ENCODE measurements at regions not wholly inside any gene's neighbourhood (a gene's known extent, or its start where the extent isn't known, plus 50 kb on each side); places are given as distances from the start of the nearest gene placed in this dataset.
"Not testable (repeated sequence)": the region's sequence is repeated elsewhere in the genome, so short reads cannot be mapped to it uniquely, and the experiment has no call there.

- not testable (repeated sequence) for H3K4me3 Mint-ChIP-seq, H3K27me3 Mint-ChIP-seq, H3K36me3 Mint-ChIP-seq, H3K9me3 Mint-ChIP-seq, H3K4me1 Mint-ChIP-seq, ATAC-seq, H3K27ac Mint-ChIP-seq
Measured at GRCh38 chr21:15640113-15640512, 89.7 kb upstream of the USP25 start.

DNA sequence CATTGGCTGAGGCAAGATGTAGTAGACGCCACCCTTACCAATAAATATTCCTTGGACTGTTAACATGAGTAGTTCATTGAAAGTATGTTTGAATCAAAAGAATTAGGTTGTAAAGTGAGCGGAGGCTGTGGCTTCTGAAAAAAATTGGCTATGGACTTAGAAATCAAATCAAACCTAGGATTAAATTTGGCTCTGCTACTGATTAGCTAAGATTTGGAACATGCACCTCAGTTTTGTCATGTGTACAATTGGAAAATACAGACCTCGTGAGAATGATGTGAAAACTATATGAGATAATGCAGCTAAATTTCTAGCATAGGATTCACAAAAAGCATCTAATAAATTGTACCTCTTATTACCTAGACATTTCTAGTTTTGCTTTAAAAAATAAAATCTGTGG lies 85.3 kb upstream of the USP25 start:
- Mint-ChIP-seq H3K36me3 (no peaks in the 10 kb centered on the region), H3K9me3 (no peaks in the 10 kb centered on the region), H3K4me1 (no peaks in the 10 kb centered on the region), H3K27ac (no peak overlapping the region), H3K4me3 (no peak overlapping the region), H3K27me3 (no peaks in the 10 kb centered on the region)
- ATAC-seq: no peak

- H3K4me3 Mint-ChIP-seq: no peak overlapping the region
- no peak overlapping the region for H3K27ac Mint-ChIP-seq
- H3K36me3 Mint-ChIP-seq: no peaks in the 10 kb centered on the region
- H3K9me3 Mint-ChIP-seq: no peaks in the 10 kb centered on the region
- no peaks in the 10 kb centered on the region for H3K27me3 Mint-ChIP-seq
- no peaks in the 10 kb centered on the region for H3K4me1 Mint-ChIP-seq
- no peak for ATAC-seq
Measured at GRCh38 chr21:15645830-15646229, 84.0 kb upstream of the USP25 start.

- Mint-ChIP-seq H3K4me1 (no peaks in the 10 kb centered on the region), H3K36me3 (no peaks in the 10 kb centered on the region), H3K27me3 (no peaks in the 10 kb centered on the region), H3K9me3 (no peaks in the 10 kb centered on the region), H3K4me3 (no peak overlapping the region), H3K27ac (no peak overlapping the region)
- ATAC-seq: no peak
Measured at GRCh38 chr21:15650735-15651134, 79.0 kb upstream of the USP25 start.

GRCh38 chr21:15651172-15651571 lies 78.6 kb upstream of the USP25 start:
- Mint-ChIP-seq H3K27me3 (no peaks in the 10 kb centered on the region), H3K9me3 (no peaks in the 10 kb centered on the region), H3K36me3 (no peaks in the 10 kb centered on the region), H3K4me1 (no peaks in the 10 kb centered on the region), H3K27ac (no peak overlapping the region), H3K4me3 (no peak overlapping the region)
- ATAC-seq: no peak

GRCh38 chr21:15653710-15654109 lies 76.1 kb upstream of the USP25 start:
- Mint-ChIP-seq H3K4me1 (no peaks in the 10 kb centered on the region), H3K27ac (no peak overlapping the region), H3K27me3 (peaks cover 9% of the 10 kb centered on the region), H3K4me3 (no peak overlapping the region), H3K36me3 (no peaks in the 10 kb centered on the region), H3K9me3 (no peaks in the 10 kb centered on the region)
- ATAC-seq: no peak

DNA sequence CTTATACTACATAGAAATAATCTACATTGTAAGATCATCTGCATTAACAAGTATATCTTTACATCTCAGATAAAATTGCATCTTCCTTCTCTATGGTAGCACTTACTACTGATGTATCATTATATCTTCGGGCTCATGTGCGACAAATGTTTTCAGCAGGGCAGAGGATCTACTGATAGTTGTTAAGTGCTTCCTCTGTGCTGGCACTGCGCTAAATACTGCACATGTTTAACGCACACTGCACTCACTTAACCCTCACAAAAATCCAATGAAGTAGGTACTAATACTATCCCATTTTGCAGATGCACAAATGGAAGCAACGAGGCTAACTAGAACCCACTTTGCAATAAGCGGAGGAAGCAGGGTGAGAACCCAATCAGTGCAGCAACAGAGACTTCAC lies 75.6 kb upstream of the USP25 start:
- Mint-ChIP-seq H3K36me3 (no peaks in the 10 kb centered on the region), H3K4me3 (no peak overlapping the region), H3K4me1 (no peaks in the 10 kb centered on the region), H3K9me3 (no peaks in the 10 kb centered on the region), H3K27ac (no peak overlapping the region), H3K27me3 (peaks cover 9% of the 10 kb centered on the region)
- ATAC-seq: no peak

DNA sequence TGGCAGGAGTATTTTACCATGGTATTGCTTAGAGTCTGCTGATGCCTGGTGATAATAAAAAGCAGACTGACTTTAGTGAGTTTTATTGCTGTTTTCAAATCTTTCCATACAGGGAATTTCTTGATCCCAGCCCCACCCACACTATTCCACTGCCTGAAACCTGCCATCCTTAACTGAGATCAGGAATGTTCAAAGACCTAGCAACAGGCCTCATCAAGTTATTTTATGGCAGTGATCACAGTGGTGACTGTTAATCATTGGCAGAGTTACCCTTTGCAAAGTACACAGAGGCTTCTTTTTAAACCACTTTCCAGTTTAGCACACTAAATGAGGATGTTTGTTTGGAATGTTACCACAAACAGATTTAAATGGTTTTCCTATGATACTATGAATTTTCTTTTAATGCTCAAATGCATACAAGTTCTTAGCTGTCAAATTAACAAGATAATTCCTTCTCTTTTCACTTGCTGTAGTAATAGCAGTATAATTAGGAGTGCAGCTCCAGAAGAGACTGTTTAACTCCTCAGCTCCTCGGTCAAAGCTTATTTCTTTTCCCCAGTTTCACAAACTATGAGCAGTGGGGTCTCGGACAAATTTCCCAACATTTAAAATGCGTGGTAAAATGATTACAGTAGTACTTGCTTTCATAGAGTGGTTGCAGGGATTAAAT lies 69.9 kb upstream of the USP25 start:
- H3K27me3 Mint-ChIP-seq: peaks cover 9% of the 10 kb centered on the region
- no peak overlapping the region for H3K27ac Mint-ChIP-seq
- no peak overlapping the region for H3K4me3 Mint-ChIP-seq
- no peaks in the 10 kb centered on the region for H3K9me3 Mint-ChIP-seq
- no peaks in the 10 kb centered on the region for H3K36me3 Mint-ChIP-seq
- no peaks in the 10 kb centered on the region for H3K4me1 Mint-ChIP-seq
- ATAC-seq: no peak

GRCh38 chr21:15660423-15660804 lies 69.4 kb upstream of the USP25 start:
- Mint-ChIP-seq H3K4me1 (no peaks in the 10 kb centered on the region), H3K4me3 (no peak overlapping the region), H3K36me3 (no peaks in the 10 kb centered on the region), H3K9me3 (no peaks in the 10 kb centered on the region), H3K27me3 (peaks cover 9% of the 10 kb centered on the region), H3K27ac (no peak overlapping the region)
- no peak for ATAC-seq

- Mint-ChIP-seq H3K9me3 (no peaks in the 10 kb centered on the region), H3K27me3 (peaks cover 8% of the 10 kb centered on the region), H3K27ac (no peak overlapping the region), H3K36me3 (no peaks in the 10 kb centered on the region), H3K4me1 (no peaks in the 10 kb centered on the region), H3K4me3 (no peak overlapping the region)
- no peak for ATAC-seq
Measured at GRCh38 chr21:15667010-15667409, 62.8 kb upstream of the USP25 start.

DNA sequence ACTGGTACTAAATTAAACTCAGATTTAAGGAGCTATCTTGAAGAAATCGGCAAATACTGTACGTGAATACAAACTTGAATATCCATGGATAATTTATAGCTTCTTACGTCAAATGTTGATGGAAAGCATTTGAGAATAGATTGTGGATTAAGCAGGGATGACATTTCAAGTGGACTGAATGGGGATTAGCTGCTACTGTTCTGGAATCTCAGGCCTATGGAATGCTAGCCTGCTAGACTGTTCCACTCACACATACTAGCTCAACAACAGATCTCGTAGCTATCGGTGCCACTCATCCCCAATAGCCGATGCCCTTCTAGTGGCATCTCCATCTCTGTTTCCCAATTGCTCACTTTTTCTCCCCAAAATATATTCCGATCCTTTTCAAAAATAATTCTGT lies 62.0 kb upstream of the USP25 start:
- H3K4me1 Mint-ChIP-seq: no peaks in the 10 kb centered on the region
- no peak overlapping the region for H3K4me3 Mint-ChIP-seq
- no peak overlapping the region for H3K27ac Mint-ChIP-seq
- no peaks in the 10 kb centered on the region for H3K9me3 Mint-ChIP-seq
- no peaks in the 10 kb centered on the region for H3K36me3 Mint-ChIP-seq
- no peak for ATAC-seq
- peaks cover 8% of the 10 kb centered on the region for H3K27me3 Mint-ChIP-seq

DNA sequence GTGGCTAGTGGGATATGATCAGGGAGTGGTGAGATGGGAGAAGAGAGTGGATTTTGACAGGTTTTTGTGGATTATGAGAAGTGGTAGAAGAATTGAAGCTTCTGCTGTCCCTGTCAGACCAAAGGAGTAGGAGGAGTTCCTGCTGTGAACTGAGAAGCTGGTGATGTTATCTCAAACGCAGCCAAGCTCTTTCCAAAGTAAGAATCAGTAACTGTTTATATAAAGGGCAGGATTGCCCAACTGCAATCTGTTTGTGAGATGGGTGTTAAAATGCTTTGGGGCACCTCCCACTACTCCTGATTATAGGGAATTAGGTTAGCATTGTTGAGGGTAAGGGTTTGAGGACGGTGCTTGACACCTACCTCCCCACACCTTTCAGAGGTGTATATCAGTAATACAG lies 60.5 kb upstream of the USP25 start:
- ATAC-seq: no peak
- Mint-ChIP-seq H3K9me3 (no peaks in the 10 kb centered on the region), H3K4me1 (no peaks in the 10 kb centered on the region), H3K27me3 (peaks cover 8% of the 10 kb centered on the region), H3K4me3 (no peak overlapping the region), H3K27ac (no peak overlapping the region), H3K36me3 (no peaks in the 10 kb centered on the region)

DNA sequence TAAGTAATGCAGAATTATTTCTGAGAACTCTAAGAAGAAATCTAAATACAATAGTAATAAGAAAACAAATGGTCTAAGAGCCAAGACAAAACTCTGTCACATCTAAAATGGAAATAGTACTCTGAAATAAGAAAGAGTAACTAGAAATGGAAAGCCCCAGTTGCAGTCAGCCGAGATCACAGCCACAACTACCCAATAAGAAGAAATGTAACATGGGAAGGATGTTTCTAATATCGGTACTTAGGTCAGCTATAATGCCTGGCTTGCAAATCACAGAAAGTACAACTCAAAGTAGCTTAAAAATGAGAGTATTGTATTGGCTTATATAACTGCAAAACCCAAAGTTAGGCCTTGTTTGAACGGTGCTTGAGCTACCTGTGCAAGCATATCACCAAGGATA lies 58.6 kb upstream of the USP25 start:
- H3K4me3 Mint-ChIP-seq: no peak overlapping the region
- ATAC-seq: no peak
- no peaks in the 10 kb centered on the region for H3K4me1 Mint-ChIP-seq
- no peak overlapping the region for H3K27ac Mint-ChIP-seq
- H3K36me3 Mint-ChIP-seq: no peaks in the 10 kb centered on the region
- peaks cover 8% of the 10 kb centered on the region for H3K27me3 Mint-ChIP-seq
- H3K9me3 Mint-ChIP-seq: no peaks in the 10 kb centered on the region

DNA sequence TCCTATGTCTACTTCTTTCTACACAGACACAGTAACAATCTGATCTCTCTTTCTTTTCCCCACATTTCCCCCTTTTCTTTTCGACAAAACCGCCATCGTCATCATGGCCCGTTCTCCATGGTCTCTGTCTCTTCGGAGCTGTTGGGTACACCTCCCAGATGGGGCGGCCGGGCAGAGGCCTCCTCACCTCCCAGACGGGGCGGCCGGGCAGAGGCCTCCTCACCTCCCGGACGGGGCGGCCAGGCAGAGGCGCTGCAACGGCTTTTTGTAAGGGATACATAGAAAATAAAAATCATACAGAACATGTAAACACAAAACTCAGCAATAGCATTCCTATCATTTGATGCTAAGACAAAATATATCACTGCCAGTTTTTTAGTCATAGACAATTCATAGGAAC lies 57.2 kb upstream of the USP25 start:
- not testable (repeated sequence) for H3K27ac Mint-ChIP-seq, H3K36me3 Mint-ChIP-seq, H3K9me3 Mint-ChIP-seq, H3K4me3 Mint-ChIP-seq, ATAC-seq, H3K4me1 Mint-ChIP-seq
- peaks cover 13% of the 10 kb centered on the region for H3K27me3 Mint-ChIP-seq

DNA sequence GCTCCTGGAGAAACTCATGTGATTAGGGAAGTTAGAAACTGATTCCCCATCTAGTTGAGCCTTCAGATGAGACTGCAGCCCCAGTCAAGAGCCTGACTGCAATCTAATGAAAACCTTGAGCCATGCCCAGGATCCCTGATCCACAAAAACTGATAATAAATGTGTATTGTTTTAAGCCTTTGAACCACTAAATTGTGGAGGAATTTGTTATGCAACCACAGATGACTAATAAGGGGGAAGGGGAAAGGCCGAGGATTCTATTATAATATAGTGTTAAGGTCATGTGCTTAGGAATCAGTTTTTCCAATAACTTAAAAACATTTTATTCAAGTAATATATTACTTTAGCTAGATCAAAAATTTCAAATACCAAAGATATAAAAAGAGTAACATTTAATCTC lies 52.8 kb upstream of the USP25 start:
- no peak for ATAC-seq
- Mint-ChIP-seq H3K27ac (no peak overlapping the region), H3K36me3 (no peaks in the 10 kb centered on the region), H3K4me1 (no peaks in the 10 kb centered on the region), H3K27me3 (peaks cover 12% of the 10 kb centered on the region), H3K9me3 (no peaks in the 10 kb centered on the region), H3K4me3 (no peak overlapping the region)

DNA sequence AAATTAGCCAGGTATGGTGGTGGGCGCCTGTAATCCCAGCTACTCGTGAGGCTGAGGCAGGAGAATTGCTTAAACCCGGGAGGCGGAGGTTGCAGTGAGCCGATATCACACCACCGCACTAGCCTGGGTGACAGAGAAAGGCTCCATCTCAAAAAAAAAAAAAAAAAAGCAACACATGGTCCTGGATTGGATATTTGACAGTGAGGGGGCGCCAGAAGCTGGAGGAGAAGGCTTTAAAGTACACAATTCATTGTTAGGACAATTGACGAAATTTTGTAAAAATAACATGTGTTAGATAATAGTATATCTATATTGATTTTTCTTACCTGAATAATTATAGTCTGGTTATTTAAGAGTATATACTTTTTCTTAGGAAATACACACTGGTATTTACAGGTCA lies 50.2 kb upstream of the USP25 start:
- peaks cover 17% of the 10 kb centered on the region for H3K27me3 Mint-ChIP-seq
- no peak overlapping the region for H3K27ac Mint-ChIP-seq
- H3K9me3 Mint-ChIP-seq: no peaks in the 10 kb centered on the region
- H3K36me3 Mint-ChIP-seq: no peaks in the 10 kb centered on the region
- H3K4me1 Mint-ChIP-seq: peaks cover 5% of the 10 kb centered on the region
- no peak for ATAC-seq
- no peak overlapping the region for H3K4me3 Mint-ChIP-seq
